Retinal pigment epithelial cell (primary cell): ENCODE measurements at regions not wholly inside any gene's neighbourhood (a gene's known extent, or its start where the extent isn't known, plus 50 kb on each side); places are given as distances from the start of the nearest gene placed in this dataset.

Experiments used
- DNase-seq: peaks from one replicate; pipeline ENCODE4 v3.0.0-alpha.2; 2010; ENCODE audit warnings: low read depth
- H3K4me3 ChIP-seq: 2 replicates; pipeline ENCODE4 v1.5.1; 2011; ENCODE audit warnings: mild to moderate bottlenecking, low read length, control low read depth, moderate library complexity
- TF ChIP-seq, protein P1 (sequence below): conservative IDR thresholded peaks from 2 replicates; pipeline ENCODE4 v1.5.1; 2011; ENCODE audit warnings: low read depth, low read length, control low read depth, inconsistent platforms

GRCh38 chr6:85166114-85166741 lies 283.7 kb upstream of the NT5E start:
- no peak for DNase-seq
- TF ChIP-seq, protein P1, sequence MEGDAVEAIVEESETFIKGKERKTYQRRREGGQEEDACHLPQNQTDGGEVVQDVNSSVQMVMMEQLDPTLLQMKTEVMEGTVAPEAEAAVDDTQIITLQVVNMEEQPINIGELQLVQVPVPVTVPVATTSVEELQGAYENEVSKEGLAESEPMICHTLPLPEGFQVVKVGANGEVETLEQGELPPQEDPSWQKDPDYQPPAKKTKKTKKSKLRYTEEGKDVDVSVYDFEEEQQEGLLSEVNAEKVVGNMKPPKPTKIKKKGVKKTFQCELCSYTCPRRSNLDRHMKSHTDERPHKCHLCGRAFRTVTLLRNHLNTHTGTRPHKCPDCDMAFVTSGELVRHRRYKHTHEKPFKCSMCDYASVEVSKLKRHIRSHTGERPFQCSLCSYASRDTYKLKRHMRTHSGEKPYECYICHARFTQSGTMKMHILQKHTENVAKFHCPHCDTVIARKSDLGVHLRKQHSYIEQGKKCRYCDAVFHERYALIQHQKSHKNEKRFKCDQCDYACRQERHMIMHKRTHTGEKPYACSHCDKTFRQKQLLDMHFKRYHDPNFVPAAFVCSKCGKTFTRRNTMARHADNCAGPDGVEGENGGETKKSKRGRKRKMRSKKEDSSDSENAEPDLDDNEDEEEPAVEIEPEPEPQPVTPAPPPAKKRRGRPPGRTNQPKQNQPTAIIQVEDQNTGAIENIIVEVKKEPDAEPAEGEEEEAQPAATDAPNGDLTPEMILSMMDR: no peak
- no peak overlapping the region for H3K4me3 ChIP-seq

DNA sequence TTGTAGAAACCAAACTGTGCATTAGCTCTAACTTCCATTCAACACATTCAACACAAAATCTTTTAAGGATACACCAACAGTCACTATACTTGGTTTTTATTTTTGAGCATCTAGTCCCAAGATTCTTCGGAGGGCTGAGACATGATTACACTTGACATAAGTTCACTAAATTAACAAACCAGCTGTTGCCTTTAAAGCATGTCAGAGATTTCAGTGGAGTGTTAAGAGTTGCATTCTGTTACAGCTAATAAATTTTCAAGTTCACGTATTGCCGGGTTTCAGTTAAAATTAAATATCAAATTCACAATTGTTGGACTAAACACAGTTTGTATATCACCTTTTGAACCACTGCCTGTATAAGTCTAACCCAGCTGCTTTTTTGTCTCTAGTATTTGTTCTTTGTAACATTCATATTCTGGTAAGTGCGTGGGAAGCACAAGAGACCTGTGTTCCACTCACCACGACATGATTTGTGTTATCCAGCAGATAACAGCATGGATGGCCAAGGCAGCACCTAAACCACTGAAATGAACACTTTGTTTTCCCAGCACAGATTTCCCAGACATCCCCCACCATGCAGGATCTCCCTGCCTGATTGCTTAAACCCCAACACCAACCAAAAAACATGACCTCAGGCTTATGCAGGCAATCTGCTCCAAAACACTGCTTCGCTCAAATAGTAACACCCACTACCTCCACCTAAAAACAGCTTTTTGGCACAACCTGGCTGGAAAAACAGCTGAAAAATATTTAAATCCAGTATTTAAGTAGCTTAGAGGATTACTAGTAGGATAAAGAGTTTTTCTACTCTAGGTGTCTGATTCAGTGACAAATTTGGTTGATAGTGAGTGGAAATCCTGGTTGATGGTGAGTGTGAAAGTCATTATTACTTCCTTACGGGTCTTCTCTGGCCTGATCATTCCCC lies 286.5 kb upstream of the NT5E start:
- no peak for DNase-seq
- TF ChIP-seq, protein P1: no peak

GRCh38 chr6:85157311-85157710 lies 292.6 kb upstream of the NT5E start:
- H3K4me3 ChIP-seq: no peak overlapping the region
- DNase-seq: no peak
- TF ChIP-seq, protein P1: no peak

More for the DNA sequence above, 286.5 kb upstream of the NT5E start:
- no peak overlapping the region for H3K4me3 ChIP-seq

DNA sequence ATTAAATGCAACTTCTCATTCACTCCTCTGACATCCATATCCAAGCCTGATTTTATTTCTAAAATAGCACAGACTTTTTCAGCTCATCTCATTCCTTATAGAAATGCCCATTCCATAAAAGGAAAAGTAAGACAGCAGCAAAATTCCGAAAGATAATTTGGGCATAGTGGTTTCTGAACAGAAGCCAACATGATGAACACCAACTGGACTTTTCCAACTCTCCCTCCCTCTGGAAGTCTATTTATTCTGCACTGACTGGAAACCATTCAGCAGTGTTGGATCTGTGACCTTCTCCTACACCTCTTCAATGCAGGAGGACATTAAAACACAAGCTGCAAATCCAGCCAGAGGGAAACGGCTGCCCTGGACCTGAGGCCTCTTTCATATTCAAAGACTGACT lies 306.2 kb upstream of the NT5E start:
- no peak for DNase-seq
- TF ChIP-seq, protein P1: no peak

DNA sequence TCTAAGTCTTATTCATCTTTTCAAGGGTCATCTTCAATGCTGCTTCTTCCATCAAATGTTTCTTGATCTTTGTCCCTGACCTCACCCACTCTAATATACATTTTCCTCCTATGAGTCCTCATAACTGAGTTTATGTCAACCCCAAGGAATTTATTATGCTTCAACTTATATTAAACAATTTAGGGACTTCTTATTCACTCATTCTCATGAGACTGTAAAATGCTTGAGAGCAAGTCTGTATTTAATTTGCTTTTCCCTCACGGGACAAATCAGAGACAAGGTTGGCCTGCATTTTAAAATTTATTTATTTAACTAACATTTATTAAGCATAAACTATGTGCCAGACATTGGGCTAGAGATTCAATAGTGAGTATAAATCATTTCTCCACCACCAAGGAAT lies 312.0 kb upstream of the NT5E start:
- no peak overlapping the region for H3K4me3 ChIP-seq
- no peak for DNase-seq
- TF ChIP-seq, protein P1: no peak

More for the DNA sequence above, 306.2 kb upstream of the NT5E start:
- H3K4me3 ChIP-seq: no peak overlapping the region

DNA sequence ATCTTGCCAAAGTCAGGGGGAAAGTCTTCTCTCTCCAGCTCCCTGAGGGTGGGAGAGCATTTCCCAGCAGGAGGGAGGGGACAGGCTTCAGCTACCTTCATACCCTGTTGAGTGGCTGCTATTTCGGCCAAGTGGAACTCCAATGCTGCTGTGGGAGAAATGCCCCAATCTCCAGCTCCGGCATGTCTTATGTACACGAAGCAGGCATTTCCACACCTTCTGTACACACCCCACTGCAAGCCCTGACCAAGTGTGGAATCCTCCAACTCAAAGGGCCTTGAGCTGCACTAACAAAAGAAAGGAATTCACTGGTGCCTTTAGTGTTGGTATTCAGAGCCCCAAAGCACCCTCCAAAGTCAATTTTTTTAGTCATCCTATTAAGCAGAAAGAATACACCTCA lies 313.6 kb upstream of the NT5E start:
- no peak overlapping the region for H3K4me3 ChIP-seq
- DNase-seq: no peak
- TF ChIP-seq, protein P1: no peak
